SK-N-MC (cell line): ENCODE measurements at regions not wholly inside any gene's neighbourhood (a gene's known extent, or its start where the extent isn't known, plus 50 kb on each side); places are given as distances from the start of the nearest gene placed in this dataset.

Experiments
- EZH2 ChIP-seq: fragments of 200-600 bp; sonication (generic); IDR thresholded peaks from one replicate; pipeline ENCODE4 v1.6.1; 2017; ENCODE audit warnings: antibody characterized with exemption
- FOXP2 ChIP-seq: optimal IDR thresholded peaks from 2 replicates; pipeline ENCODE3; 2011; ENCODE audit warnings: mild to moderate bottlenecking, moderate library complexity; ENCODE audit not compliant: insufficient read depth; ENCODE audit errors: extremely low read length, control extremely low read depth
- POLR2AphosphoS5 ChIP-seq: IDR thresholded peaks from 2 replicates; pipeline ENCODE4 v1.6.1; 2012; ENCODE audit warnings: mild to moderate bottlenecking, low read depth, low read length, borderline replicate concordance

DNA sequence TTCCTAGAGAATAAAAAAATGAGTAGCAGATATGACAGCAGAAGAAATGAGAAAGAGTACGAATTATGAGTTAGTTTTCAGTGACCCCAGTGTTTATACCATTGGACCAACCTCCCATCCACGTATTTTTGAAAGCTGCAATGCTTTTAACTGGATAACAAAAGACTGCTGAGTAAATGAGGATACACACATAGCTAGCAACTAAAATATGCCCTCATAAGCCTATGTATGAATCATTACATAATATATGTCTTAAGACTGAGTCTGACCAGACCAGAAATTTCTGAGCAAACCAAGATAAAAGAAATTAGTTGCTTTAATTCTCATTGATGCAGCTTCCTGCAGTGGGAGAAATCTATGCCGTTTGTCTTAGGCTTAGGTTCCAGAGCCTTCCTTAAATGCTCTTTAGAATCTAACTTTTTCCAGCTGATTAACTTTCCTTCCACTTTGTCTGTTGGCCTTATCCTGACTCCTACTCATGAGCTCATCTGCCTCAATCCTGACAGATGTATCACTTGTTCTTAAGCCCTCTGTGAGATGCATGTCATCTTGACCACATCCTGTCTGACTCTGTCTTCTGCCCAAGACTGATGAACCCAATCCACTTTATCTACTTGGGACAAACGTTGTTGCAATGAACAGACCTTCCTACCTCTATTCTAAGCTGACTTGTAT lies 301.4 kb upstream of the AADAT start:
- TF ChIP-seq POLR2AphosphoS5: no peak
- TF ChIP-seq EZH2: no peak
- TF ChIP-seq FOXP2: no peak
